CD4-positive, alpha-beta T cell (primary cell): ENCODE measurements at regions not wholly inside any gene's neighbourhood (a gene's known extent, or its start where the extent isn't known, plus 50 kb on each side); places are given as distances from the start of the nearest gene placed in this dataset.

ENCODE experiments used
- ATAC-seq: fragments of 200-7000 bp; cut with Tn5 transposase; one replicate; pipeline ENCODE4 v1.10.0; 2022; ENCODE audit warnings: mild to moderate bottlenecking; ENCODE audit not compliant: poor library complexity
- CTCF ChIA-PET: fragments of 350-600 bp; sonication (Branson Sonifier 250); formaldehyde crosslinking; loops from one replicate; lab custom pipeline; 2021; ENCODE audit warnings: antibody characterized with exemption, inconsistent platforms; lab: Charles Lee
- POLR2A ChIA-PET: fragments of 350-600 bp; sonication (Branson Sonifier 250); formaldehyde crosslinking; loops from one replicate; lab custom pipeline; 2021; ENCODE audit warnings: antibody characterized with exemption, inconsistent platforms; lab: Charles Lee
- DNase-seq, 14 experiments: peaks; one replicate each; pipeline ENCODE4 v3.0.0-alpha.2; 2013 to 2020; ENCODE audit warnings: mixed read lengths in 2 of 14
- H3K27ac ChIP-seq, 2 donors: one replicate each; pipeline versions ENCODE4 v1.5.1 to v1.7.0; 2013; ENCODE audit warnings: low read length in 2 of 2, low read depth in 1 of 2, mild to moderate bottlenecking in 1 of 2
- H3K27me3 ChIP-seq, 2 experiments: 1 replicate in 1 of 2; 2 replicates in 1 of 2; pipeline versions ENCODE4 v1.6.1 to v1.7.0; 2013; ENCODE audit warnings: low read length in 2 of 2, control low read depth in 1 of 2, mild to moderate bottlenecking in 1 of 2, moderate library complexity in 1 of 2; ENCODE audit not compliant: insufficient read depth in 2 of 2, control insufficient read depth in 1 of 2
- H3K36me3 ChIP-seq: one replicate; pipeline ENCODE4 v1.6.1; 2013; ENCODE audit warnings: low read length, control low read depth; ENCODE audit not compliant: insufficient read depth
- H3K4me1 ChIP-seq: one replicate; pipeline ENCODE4 v1.6.1; 2013; ENCODE audit warnings: low read length, control low read depth; ENCODE audit not compliant: insufficient read depth
- H3K4me3 ChIP-seq: one replicate; pipeline ENCODE4 v1.5.1; 2013; ENCODE audit warnings: mild to moderate bottlenecking, low read length, moderate library complexity
- H3K9me3 ChIP-seq, 2 experiments: 1 replicate in 1 of 2; 2 replicates in 1 of 2; pipeline versions ENCODE4 v1.6.1 to v1.7.0; 2013; ENCODE audit warnings: low read length in 2 of 2, mild to moderate bottlenecking in 2 of 2, control low read depth in 1 of 2, moderate library complexity in 1 of 2; ENCODE audit not compliant: control insufficient read depth in 1 of 2, insufficient read depth in 1 of 2
- H3K27ac Mint-ChIP-seq: one replicate; pipeline ENCODE4 v1.8.0; 2020; ENCODE audit warnings: mixed read lengths
- H3K27me3 Mint-ChIP-seq: one replicate; pipeline ENCODE4 v1.8.0; 2021; ENCODE audit warnings: mixed read lengths
- H3K36me3 Mint-ChIP-seq: one replicate; pipeline ENCODE4 v1.8.0; 2021; ENCODE audit warnings: low read depth, mixed read lengths
- H3K4me1 Mint-ChIP-seq: one replicate; pipeline ENCODE4 v1.8.0; 2021; ENCODE audit warnings: low read depth, mixed read lengths
- H3K4me3 Mint-ChIP-seq: one replicate; pipeline ENCODE4 v1.8.0; 2020; ENCODE audit warnings: mild to moderate bottlenecking, mixed read lengths
- H3K9me3 Mint-ChIP-seq: one replicate; pipeline ENCODE4 v1.8.0; 2020; ENCODE audit warnings: mixed read lengths
- CTCF ChIP-seq: fragments of 200-600 bp; IDR thresholded peaks from one replicate; pipeline ENCODE4 v1.8.0; 2022; ENCODE audit warnings: antibody characterized with exemption, mild to moderate bottlenecking
- intact Hi-C, 2 experiments: fragments of 100-400 bp; cut with DNase I in 1 of 2; cut with micrococcal nuclease in 1 of 2; formaldehyde crosslinking; loops; one replicate each; pipeline versions ENCODE4 v1.15.1 to v1.9.0; 2023 to 2025; cut with DNase I, micrococcal nuclease

GRCh38 chr2:49807689-49808088 is 653.4 kb upstream of the FSHR start:
- Mint-ChIP-seq H3K9me3 (peaks cover 2% of the 10 kb centered on the region), H3K27me3 (no peaks in the 10 kb centered on the region), H3K27ac (no peak overlapping the region), H3K36me3 (no peaks in the 10 kb centered on the region), H3K4me3 (no peak overlapping the region), H3K4me1 (no peaks in the 10 kb centered on the region)
- Histone ChIP-seq H3K27me3 (no peaks in the 10 kb centered on the region), H3K36me3 (no peaks in the 10 kb centered on the region), H3K4me1 (no peaks in the 10 kb centered on the region), H3K4me3 (no peak overlapping the region), H3K27ac (no peak overlapping the region), H3K9me3 (peaks cover 0 to 4% of the 10 kb centered on the region in 2 experiments)
- no peak for DNase-seq
- CTCF ChIA-PET, result no interaction called here
- no peak for TF ChIP-seq CTCF
- POLR2A ChIA-PET, result no interaction called here
- no peak for ATAC-seq
- intact Hi-C loops, result no loop called here

- POLR2A ChIA-PET, result no interaction called here
- CTCF ChIA-PET, result no interaction called here
- no peaks in the 10 kb centered on the region for H3K36me3 Mint-ChIP-seq
- H3K27me3 Mint-ChIP-seq, result no peaks in the 10 kb centered on the region
- no peak overlapping the region for H3K27ac ChIP-seq
- H3K4me1 Mint-ChIP-seq, result no peaks in the 10 kb centered on the region
- intact Hi-C loops, result no loop called here
- H3K9me3 Mint-ChIP-seq, result peaks cover 4% of the 10 kb centered on the region
- ATAC-seq (no peak), DNase-seq (no peak)
- H3K4me1 ChIP-seq, result no peaks in the 10 kb centered on the region
- H3K27ac Mint-ChIP-seq, result no peak overlapping the region
- H3K4me3 Mint-ChIP-seq, result no peak overlapping the region
- H3K27me3 ChIP-seq, result no peaks in the 10 kb centered on the region
- H3K36me3 ChIP-seq, result no peaks in the 10 kb centered on the region
- peaks cover 5 to 10% of the 10 kb centered on the region in 2 experiments for H3K9me3 ChIP-seq
- H3K4me3 ChIP-seq, result no peak overlapping the region
- no peak for TF ChIP-seq CTCF
These were observed 649.8 kb upstream of the FSHR start for GRCh38 chr2:49804111-49804510.

- ATAC-seq (no peak), DNase-seq (no peak)
- no peak for TF ChIP-seq CTCF
- Histone ChIP-seq H3K36me3 (no peaks in the 10 kb centered on the region), H3K4me1 (no peaks in the 10 kb centered on the region), H3K27me3 (no peaks in the 10 kb centered on the region), H3K4me3 (no peak overlapping the region), H3K27ac (no peak overlapping the region), H3K9me3 (peaks cover 5 to 10% of the 10 kb centered on the region in 2 experiments)
- no peaks in the 10 kb centered on the region for H3K4me1 Mint-ChIP-seq
- H3K27ac Mint-ChIP-seq, result no peak overlapping the region
- POLR2A ChIA-PET, result no interaction called here
- H3K4me3 Mint-ChIP-seq, result no peak overlapping the region
- peaks cover 2% of the 10 kb centered on the region for H3K9me3 Mint-ChIP-seq
- CTCF ChIA-PET, result no interaction called here
- H3K36me3 Mint-ChIP-seq, result no peaks in the 10 kb centered on the region
- intact Hi-C loops, result no loop called here
- no peaks in the 10 kb centered on the region for H3K27me3 Mint-ChIP-seq
These were observed 647.7 kb upstream of the FSHR start for GRCh38 chr2:49801898-49802450.
